ENCODE measurements at regions not wholly inside any gene's neighbourhood (a gene's known extent, or its start where the extent isn't known, plus 50 kb on each side); places are given as distances from the start of the nearest gene placed in this dataset.

- no peak overlapping the region for H3K27ac ChIP-seq
- TF ChIP-seq ZFX (IDR thresholded peaks at IDR 0.05): no peak
- TF ChIP-seq CTCF (conservative IDR thresholded peaks at IDR 0.05): no peak
Measured at GRCh38 chr3:194787650-194788049, 102.0 kb downstream of the FAM43A start.

- no peak overlapping the region for H3K27ac ChIP-seq
- no peak for TF ChIP-seq ZFX (IDR thresholded peaks at IDR 0.05)
- no peak for TF ChIP-seq CTCF (conservative IDR thresholded peaks at IDR 0.05)
Measured at GRCh38 chr3:194792368-194792767, 106.7 kb downstream of the FAM43A start.

GRCh38 chr3:194797555-194798250 lies 112.0 kb downstream of the FAM43A start:
- no peak overlapping the region for H3K27ac ChIP-seq
- TF ChIP-seq CTCF (conservative IDR thresholded peaks at IDR 0.05): no peak
- no peak for TF ChIP-seq ZFX (IDR thresholded peaks at IDR 0.05)

GRCh38 chr3:194798486-194798885 lies 112.8 kb downstream of the FAM43A start:
- TF ChIP-seq ZFX (IDR thresholded peaks at IDR 0.05): no peak
- no peak for TF ChIP-seq CTCF (conservative IDR thresholded peaks at IDR 0.05)
- H3K27ac ChIP-seq: no peak overlapping the region

- no peak overlapping the region for H3K27ac ChIP-seq
- no peak for TF ChIP-seq CTCF (conservative IDR thresholded peaks at IDR 0.05)
- no peak for TF ChIP-seq ZFX (IDR thresholded peaks at IDR 0.05)
Measured at GRCh38 chr3:194800002-194800401, 114.3 kb downstream of the FAM43A start.

GRCh38 chr3:194801461-194802432 lies 116.1 kb downstream of the FAM43A start:
- TF ChIP-seq ZFX (IDR thresholded peaks at IDR 0.05): no peak
- no peak for TF ChIP-seq CTCF (conservative IDR thresholded peaks at IDR 0.05)

GRCh38 chr3:194804796-194805195 lies 119.1 kb downstream of the FAM43A start:
- H3K27ac ChIP-seq: no peak overlapping the region
- no peak for TF ChIP-seq CTCF (conservative IDR thresholded peaks at IDR 0.05)
- no peak for TF ChIP-seq ZFX (IDR thresholded peaks at IDR 0.05)

More at GRCh38 chr3:194801461-194802432, 116.1 kb downstream of the FAM43A start:
- no peak overlapping the region for H3K27ac ChIP-seq

Measured in C4-2B (cell line).